Vagina (tissue), 2 donors: ENCODE measurements at regions not wholly inside any gene's neighbourhood (a gene's known extent, or its start where the extent isn't known, plus 50 kb on each side); places are given as distances from the start of the nearest gene placed in this dataset.

Experiments
- DNase-seq, 2 donors: peaks; one replicate each; pipeline ENCODE4 v3.0.0-alpha.2; 2017; ENCODE audit errors: extremely low spot score in 2 of 2
- H3K27ac ChIP-seq: fragments of 200-600 bp; sonication (generic); one replicate; pipeline ENCODE4 v1.5.1; 2019
- H3K27me3 ChIP-seq: fragments of 200-600 bp; sonication (generic); one replicate; pipeline ENCODE4 v1.5.1; 2019
- H3K36me3 ChIP-seq, 2 donors: fragments of 200-600 bp; sonication (generic); one replicate each; pipeline ENCODE4 v1.5.1; 2017 to 2019
- H3K4me1 ChIP-seq: fragments of 200-600 bp; sonication (generic); one replicate; pipeline ENCODE4 v1.5.1; 2019
- H3K4me3 ChIP-seq, 2 donors: fragments of 200-600 bp; sonication (generic); 1 replicate in 1 of 2; 2 replicates in 1 of 2; pipeline ENCODE4 v1.5.1; 2016 to 2019
- H3K9me3 ChIP-seq: fragments of 200-600 bp; sonication (generic); one replicate; pipeline ENCODE4 v1.5.1; 2019
- CTCF ChIP-seq, 3 experiments: fragments of 450-650 bp in 2 of 3; fragments of 200-600 bp in 1 of 3; sonication (generic) in 1 of 3; IDR thresholded peaks; one replicate each; pipeline ENCODE4 v1.5.1; 2017 to 2019; ENCODE audit warnings: antibody characterized with exemption in 3 of 3, mild to moderate bottlenecking in 2 of 3, moderate library complexity in 2 of 3
- POLR2A ChIP-seq, 2 donors: fragments of 450-650 bp; IDR thresholded peaks; one replicate each; pipeline ENCODE4 v1.6.1; 2017; ENCODE audit warnings: antibody characterized with exemption in 2 of 2, mild to moderate bottlenecking in 2 of 2, moderate library complexity in 2 of 2
- POLR2AphosphoS5 ChIP-seq, 2 donors: sonication (generic); formaldehyde crosslinking; IDR thresholded peaks; one replicate each; pipeline ENCODE4 v1.9.0; 2017; ENCODE audit warnings: antibody characterized with exemption in 2 of 2, mild to moderate bottlenecking in 2 of 2, low read depth in 1 of 2; ENCODE audit not compliant: insufficient read depth in 1 of 2
- intact Hi-C: fragments of 100-400 bp; cut with DNase I; formaldehyde crosslinking; loops from one replicate; pipeline ENCODE4 v1.15.1; 2023

GRCh38 chr13:73704587-73704986, 429.6 kb downstream of the KLF12 start:
- intact Hi-C loops, result no loop called here
- Histone ChIP-seq H3K4me3 (no peak overlapping the region), H3K27me3 (no peaks in the 10 kb centered on the region), H3K36me3 (no peaks in the 10 kb centered on the region), H3K9me3 (no peaks in the 10 kb centered on the region), H3K4me1 (no peaks in the 10 kb centered on the region), H3K27ac (no peak overlapping the region)
- TF ChIP-seq CTCF (IDR thresholded peaks at IDR 0.05) (no peak), POLR2A (IDR thresholded peaks at IDR 0.05) (no peak), POLR2AphosphoS5 (IDR thresholded peaks at IDR 0.05; ENCODE audit: insufficient read depth in 1 of 2, low read depth in 1 of 2) (no peak)
- DNase-seq, result no peak

GRCh38 chr13:73703606-73704005, 430.6 kb downstream of the KLF12 start:
- H3K27ac ChIP-seq, result no peak overlapping the region
- H3K4me1 ChIP-seq, result no peaks in the 10 kb centered on the region
- intact Hi-C loops, result no loop called here
- no peaks in the 10 kb centered on the region for H3K27me3 ChIP-seq
- H3K9me3 ChIP-seq, result no peaks in the 10 kb centered on the region
- TF ChIP-seq POLR2A (IDR thresholded peaks at IDR 0.05) (no peak), POLR2AphosphoS5 (IDR thresholded peaks at IDR 0.05; ENCODE audit: insufficient read depth in 1 of 2, low read depth in 1 of 2) (no peak), CTCF (IDR thresholded peaks at IDR 0.05) (no peak)
- DNase-seq, result no peak
- no peaks in the 10 kb centered on the region for H3K36me3 ChIP-seq
- H3K4me3 ChIP-seq, result no peak overlapping the region

GRCh38 chr13:73702419-73703071, 431.7 kb downstream of the KLF12 start:
- H3K27ac ChIP-seq, result no peak overlapping the region
- no peaks in the 10 kb centered on the region for H3K9me3 ChIP-seq
- intact Hi-C loops, result no loop called here
- DNase-seq, result no peak
- H3K4me3 ChIP-seq, result no peak overlapping the region
- no peaks in the 10 kb centered on the region for H3K4me1 ChIP-seq
- H3K36me3 ChIP-seq, result no peaks in the 10 kb centered on the region
- no peaks in the 10 kb centered on the region for H3K27me3 ChIP-seq
- TF ChIP-seq POLR2A (IDR thresholded peaks at IDR 0.05) (no peak), POLR2AphosphoS5 (IDR thresholded peaks at IDR 0.05; ENCODE audit: insufficient read depth in 1 of 2, low read depth in 1 of 2) (no peak), CTCF (IDR thresholded peaks at IDR 0.05) (no peak)

- no peak for DNase-seq
Observed at GRCh38 chr13:73701160-73701559, 433.0 kb downstream of the KLF12 start.

More at GRCh38 chr13:73701160-73701559, 433.0 kb downstream of the KLF12 start:
- TF ChIP-seq POLR2AphosphoS5 (IDR thresholded peaks at IDR 0.05; ENCODE audit: insufficient read depth in 1 of 2, low read depth in 1 of 2), result no peak
- no peak for TF ChIP-seq CTCF (IDR thresholded peaks at IDR 0.05)
- TF ChIP-seq POLR2A (IDR thresholded peaks at IDR 0.05), result no peak
- Histone ChIP-seq H3K36me3 (no peaks in the 10 kb centered on the region), H3K4me1 (no peaks in the 10 kb centered on the region), H3K27ac (no peak overlapping the region), H3K4me3 (no peak overlapping the region), H3K27me3 (no peaks in the 10 kb centered on the region), H3K9me3 (no peaks in the 10 kb centered on the region)
- intact Hi-C loops, result no loop called here
